Panc1 (cell line): ENCODE measurements at regions not wholly inside any gene's neighbourhood (a gene's known extent, or its start where the extent isn't known, plus 50 kb on each side); places are given as distances from the start of the nearest gene placed in this dataset.

Source experiments
- CTCF ChIP-seq: fragments of 450-650 bp; IDR thresholded peaks from 2 replicates; pipeline ENCODE4 v1.5.1; 2017; ENCODE audit warnings: mild to moderate bottlenecking
- SIN3A ChIP-seq: IDR thresholded peaks from 2 replicates; pipeline ENCODE4 v1.6.1; 2012; ENCODE audit warnings: low read depth, mild to moderate bottlenecking, low read length, moderate library complexity, borderline replicate concordance; ENCODE audit not compliant: insufficient read depth

GRCh38 chr11:32215157-32215556 lies 124.3 kb downstream of the RCN1 start:
- no peak for TF ChIP-seq SIN3A
- TF ChIP-seq CTCF, result no peak
